ENCODE measurements at regions not wholly inside any gene's neighbourhood (a gene's known extent, or its start where the extent isn't known, plus 50 kb on each side); places are given as distances from the start of the nearest gene placed in this dataset.
"Not testable (repeated sequence)": the region's sequence is repeated elsewhere in the genome, so short reads cannot be mapped to it uniquely, and the experiment has no call there.

DNA sequence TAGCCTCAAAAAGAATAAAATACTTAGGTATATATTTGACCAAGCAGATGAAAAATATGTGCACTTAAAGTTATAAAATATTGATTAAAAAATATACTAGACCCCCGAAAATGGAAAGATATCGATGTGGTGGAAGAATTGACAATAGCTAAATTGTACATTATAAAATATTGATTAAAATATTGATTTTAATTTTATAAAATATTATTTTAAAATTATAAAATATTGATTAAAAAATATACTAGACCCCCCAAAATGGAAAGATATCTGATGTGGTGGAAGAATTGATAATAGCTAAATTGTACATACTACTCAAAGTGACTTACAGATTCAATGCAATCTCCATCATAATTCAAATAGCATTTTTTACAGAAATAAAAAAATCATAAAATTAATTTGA is 1540.9 kb upstream of the RAG2 start:
- H3K9me3 ChIP-seq (ENCODE audit: severe bottlenecking) = peaks cover 2% of the 10 kb centered on the region
- H3K4me3 ChIP-seq (ENCODE audit: low read depth, low read length) = no peak overlapping the region

DNA sequence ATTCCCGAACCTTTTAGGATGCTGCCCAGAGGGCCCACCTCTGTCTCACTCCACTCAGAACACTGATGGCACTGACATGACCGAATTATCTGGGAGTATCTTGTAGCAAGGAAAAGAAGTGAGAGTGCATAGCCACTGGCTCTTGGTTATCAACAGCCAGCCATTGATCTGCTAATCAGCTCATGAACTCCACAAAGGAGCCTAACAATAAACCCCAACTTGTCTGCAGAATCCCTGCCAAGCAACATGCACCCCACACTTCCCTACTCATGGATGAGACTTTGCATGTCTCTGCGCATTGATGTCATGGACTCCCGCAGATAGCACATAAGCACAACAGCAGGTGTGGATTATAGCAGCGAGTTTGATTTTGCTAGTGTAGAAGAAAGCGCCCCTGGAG is 1538.9 kb upstream of the RAG2 start:
- Histone ChIP-seq H3K9me3 (ENCODE audit: severe bottlenecking) (peaks cover 2% of the 10 kb centered on the region), H3K27ac (no peak overlapping the region), H3K27me3 (ENCODE audit: insufficient read depth, low read depth, severe bottlenecking) (no peaks in the 10 kb centered on the region), H3K4me3 (ENCODE audit: low read depth, low read length) (no peak overlapping the region), H3K36me3 (no peaks in the 10 kb centered on the region)
- TF ChIP-seq, protein P1, sequence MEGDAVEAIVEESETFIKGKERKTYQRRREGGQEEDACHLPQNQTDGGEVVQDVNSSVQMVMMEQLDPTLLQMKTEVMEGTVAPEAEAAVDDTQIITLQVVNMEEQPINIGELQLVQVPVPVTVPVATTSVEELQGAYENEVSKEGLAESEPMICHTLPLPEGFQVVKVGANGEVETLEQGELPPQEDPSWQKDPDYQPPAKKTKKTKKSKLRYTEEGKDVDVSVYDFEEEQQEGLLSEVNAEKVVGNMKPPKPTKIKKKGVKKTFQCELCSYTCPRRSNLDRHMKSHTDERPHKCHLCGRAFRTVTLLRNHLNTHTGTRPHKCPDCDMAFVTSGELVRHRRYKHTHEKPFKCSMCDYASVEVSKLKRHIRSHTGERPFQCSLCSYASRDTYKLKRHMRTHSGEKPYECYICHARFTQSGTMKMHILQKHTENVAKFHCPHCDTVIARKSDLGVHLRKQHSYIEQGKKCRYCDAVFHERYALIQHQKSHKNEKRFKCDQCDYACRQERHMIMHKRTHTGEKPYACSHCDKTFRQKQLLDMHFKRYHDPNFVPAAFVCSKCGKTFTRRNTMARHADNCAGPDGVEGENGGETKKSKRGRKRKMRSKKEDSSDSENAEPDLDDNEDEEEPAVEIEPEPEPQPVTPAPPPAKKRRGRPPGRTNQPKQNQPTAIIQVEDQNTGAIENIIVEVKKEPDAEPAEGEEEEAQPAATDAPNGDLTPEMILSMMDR (IDR thresholded peaks at IDR 0.05; ENCODE audit: low read depth, low read length) = no peak
- no peak for DNase-seq

More for the DNA sequence above, 1540.9 kb upstream of the RAG2 start:
- Histone ChIP-seq H3K36me3 (no peaks in the 10 kb centered on the region), H3K27me3 (ENCODE audit: insufficient read depth, low read depth, severe bottlenecking) (no peaks in the 10 kb centered on the region), H3K27ac (no peak overlapping the region)
- DNase-seq = no peak
- TF ChIP-seq, protein P1 (IDR thresholded peaks at IDR 0.05; ENCODE audit: low read depth, low read length) = no peak

DNA sequence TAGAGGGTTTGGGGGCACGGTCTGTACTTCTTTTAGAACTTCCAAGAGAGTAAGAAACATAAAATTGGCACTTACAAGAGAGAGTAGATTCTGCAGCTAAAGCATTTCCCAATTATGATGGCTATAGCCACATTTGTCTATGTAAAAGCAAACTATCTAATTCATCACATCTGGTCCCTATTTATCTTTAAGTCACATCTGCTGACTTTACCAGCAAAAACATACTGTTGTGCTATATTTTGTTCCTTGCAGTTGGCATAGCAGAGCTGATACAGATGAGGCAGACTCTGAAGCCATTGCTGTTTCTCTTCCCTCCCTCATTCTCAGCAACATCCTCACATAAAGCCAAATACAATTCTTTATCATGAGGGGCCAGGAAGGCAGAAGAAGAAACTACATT is 1533.5 kb upstream of the RAG2 start:
- H3K27me3 ChIP-seq (ENCODE audit: insufficient read depth, low read depth, severe bottlenecking) = no peaks in the 10 kb centered on the region
- no peaks in the 10 kb centered on the region for H3K9me3 ChIP-seq (ENCODE audit: severe bottlenecking)
- DNase-seq = no peak
- no peak overlapping the region for H3K27ac ChIP-seq
- no peak overlapping the region for H3K4me3 ChIP-seq (ENCODE audit: low read depth, low read length)
- TF ChIP-seq, protein P1 (IDR thresholded peaks at IDR 0.05; ENCODE audit: low read depth, low read length) = no peak
- no peaks in the 10 kb centered on the region for H3K36me3 ChIP-seq

DNA sequence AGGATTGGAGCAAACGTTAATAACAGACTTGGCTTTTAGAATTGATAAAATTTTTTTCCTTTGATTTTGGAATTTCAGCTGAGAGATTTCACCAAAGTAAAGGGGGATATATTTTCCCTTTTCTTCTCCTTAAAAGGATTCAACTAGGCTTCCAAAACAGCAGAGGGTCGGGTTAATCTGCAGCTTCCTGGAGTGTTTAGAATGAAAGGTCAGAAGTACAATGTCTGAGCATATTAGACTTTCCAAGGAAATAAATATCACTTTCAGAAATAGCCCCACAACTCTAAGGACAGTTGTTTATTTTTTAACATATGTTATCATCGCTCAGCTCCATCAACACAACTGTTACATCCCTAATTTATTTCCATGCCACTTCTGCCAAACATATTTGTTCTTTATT is 1532.9 kb upstream of the RAG2 start:
- TF ChIP-seq, protein P1 (IDR thresholded peaks at IDR 0.05; ENCODE audit: low read depth, low read length) = no peak
- no peak overlapping the region for H3K4me3 ChIP-seq (ENCODE audit: low read depth, low read length)

DNA sequence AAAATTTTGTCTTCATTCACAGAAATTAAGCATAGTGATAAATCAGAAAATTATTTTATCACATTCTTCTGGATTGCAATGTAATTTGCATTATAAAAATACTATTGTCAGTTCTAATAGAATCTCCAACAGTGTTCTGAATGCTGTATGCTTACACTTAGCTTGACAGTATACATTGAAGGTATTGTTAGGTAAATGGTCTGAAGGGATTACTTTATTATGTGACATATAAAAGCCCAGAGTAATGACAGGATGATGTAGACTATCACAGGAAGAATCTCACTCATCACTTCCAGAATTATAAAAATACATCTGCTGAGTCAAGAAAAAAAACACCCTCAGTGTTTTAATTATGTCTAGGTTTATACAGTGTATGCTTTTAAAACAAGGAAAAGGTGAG is 1532.5 kb upstream of the RAG2 start:
- no peaks in the 10 kb centered on the region for H3K9me3 ChIP-seq (ENCODE audit: severe bottlenecking)
- H3K4me3 ChIP-seq (ENCODE audit: low read depth, low read length) = no peak overlapping the region
- H3K27me3 ChIP-seq (ENCODE audit: insufficient read depth, low read depth, severe bottlenecking) = no peaks in the 10 kb centered on the region
- DNase-seq = no peak
- TF ChIP-seq, protein P1 (IDR thresholded peaks at IDR 0.05; ENCODE audit: low read depth, low read length) = no peak
- H3K27ac ChIP-seq = no peak overlapping the region
- H3K36me3 ChIP-seq = no peaks in the 10 kb centered on the region

More for the DNA sequence above, 1532.9 kb upstream of the RAG2 start:
- Histone ChIP-seq H3K9me3 (ENCODE audit: severe bottlenecking) (no peaks in the 10 kb centered on the region), H3K36me3 (no peaks in the 10 kb centered on the region), H3K27me3 (ENCODE audit: insufficient read depth, low read depth, severe bottlenecking) (no peaks in the 10 kb centered on the region), H3K27ac (no peak overlapping the region)
- no peak for DNase-seq

DNA sequence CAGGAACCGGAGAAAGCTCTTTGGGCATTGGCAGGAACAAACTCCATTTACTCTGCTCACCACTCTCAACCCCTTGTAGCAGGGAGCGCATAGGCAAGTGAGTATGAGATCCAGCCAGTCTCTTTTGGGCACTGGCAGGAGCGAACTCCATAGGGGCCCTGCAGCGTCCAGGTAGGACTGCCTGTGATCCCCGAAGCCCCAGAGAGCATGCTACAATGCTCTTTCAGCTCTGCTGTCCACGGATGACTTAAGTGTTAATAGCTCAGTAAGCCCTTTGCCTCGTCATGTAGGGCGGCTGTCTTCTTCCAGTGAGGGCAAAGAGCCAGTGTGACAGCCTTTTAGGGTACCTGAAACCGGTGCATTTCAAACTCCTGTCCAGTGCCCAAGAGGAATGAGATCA is 1525.6 kb upstream of the RAG2 start:
- TF ChIP-seq, protein P1 (IDR thresholded peaks at IDR 0.05; ENCODE audit: low read depth, low read length) = no peak
- Histone ChIP-seq H3K4me3 (ENCODE audit: low read depth, low read length) (no peak overlapping the region), H3K9me3 (ENCODE audit: severe bottlenecking) (no peaks in the 10 kb centered on the region), H3K27me3 (ENCODE audit: insufficient read depth, low read depth, severe bottlenecking) (no peaks in the 10 kb centered on the region), H3K27ac (no peak overlapping the region), H3K36me3 (no peaks in the 10 kb centered on the region)
- DNase-seq = no peak

DNA sequence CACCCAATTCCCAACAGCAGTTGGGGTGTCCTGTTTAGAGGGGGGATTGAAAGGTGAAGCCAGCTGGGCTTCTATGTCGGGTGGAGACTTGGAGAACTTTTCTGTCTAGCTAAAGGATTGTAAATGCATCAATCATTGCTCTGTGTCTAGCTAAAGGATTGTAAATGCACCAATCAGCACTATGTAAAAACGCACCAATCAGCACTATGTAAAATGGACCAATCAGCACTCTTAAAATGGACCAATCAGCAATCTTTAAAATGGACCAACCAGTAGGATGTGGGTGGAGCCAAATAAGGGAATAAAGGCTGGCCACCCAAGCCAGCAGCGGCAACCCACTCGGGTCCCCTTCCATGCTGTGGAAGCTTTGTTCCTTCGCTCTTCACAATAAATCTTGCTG is 1518.6 kb upstream of the RAG2 start:
- H3K9me3 ChIP-seq (ENCODE audit: severe bottlenecking); H3K27me3 ChIP-seq (ENCODE audit: insufficient read depth, low read depth, severe bottlenecking); DNase-seq; H3K27ac ChIP-seq; H3K4me3 ChIP-seq (ENCODE audit: low read depth, low read length); H3K36me3 ChIP-seq: not testable (repeated sequence)

DNA sequence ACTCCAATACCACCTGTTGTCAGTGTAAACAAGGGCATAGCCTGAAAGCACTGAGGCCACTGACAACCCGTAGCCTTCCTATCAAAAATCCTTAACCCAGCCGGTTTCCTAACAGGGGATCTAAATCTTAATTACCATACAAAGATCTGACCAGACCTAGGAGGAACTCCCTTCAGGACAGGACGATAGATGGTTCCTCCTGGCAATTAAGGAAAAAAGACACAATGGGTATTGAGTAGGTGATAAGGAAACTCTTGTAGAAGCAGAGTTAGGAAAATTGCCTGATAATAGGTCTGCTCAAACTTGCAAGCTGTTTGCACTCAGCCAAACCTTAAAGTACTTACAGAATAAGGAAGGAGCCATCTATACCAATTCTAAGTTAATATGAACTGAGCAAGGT is 1517.3 kb upstream of the RAG2 start:
- H3K36me3 ChIP-seq; H3K27ac ChIP-seq; H3K4me3 ChIP-seq (ENCODE audit: low read depth, low read length); DNase-seq; H3K27me3 ChIP-seq (ENCODE audit: insufficient read depth, low read depth, severe bottlenecking); H3K9me3 ChIP-seq (ENCODE audit: severe bottlenecking): not testable (repeated sequence)
